WTC11 (cell line): ENCODE measurements at regions not wholly inside any gene's neighbourhood (a gene's known extent, or its start where the extent isn't known, plus 50 kb on each side); places are given as distances from the start of the nearest gene placed in this dataset.

Source experiments
- FOXJ3 ChIP-seq: sonication (generic); formaldehyde crosslinking; IDR thresholded peaks from 2 replicates; pipeline ENCODE4 v1.9.0; 2021; ENCODE audit warnings: missing genetic modification reagents, mild to moderate bottlenecking, borderline replicate concordance
- HMGXB4 ChIP-seq: sonication (generic); formaldehyde crosslinking; IDR thresholded peaks from 2 replicates; pipeline ENCODE4 v1.8.1; 2023; ENCODE audit warnings: mild to moderate bottlenecking, moderate library complexity, missing genetic modification reagents
- JUN ChIP-seq: sonication (generic); formaldehyde crosslinking; IDR thresholded peaks from 2 replicates; pipeline ENCODE4 v1.8.0; 2023; ENCODE audit warnings: mild to moderate bottlenecking, missing genetic modification reagents
- NR1H2 ChIP-seq: sonication (generic); formaldehyde crosslinking; IDR thresholded peaks from 2 replicates; pipeline ENCODE4 v1.9.0; 2021; ENCODE audit warnings: mild to moderate bottlenecking, moderate library complexity, missing genetic modification reagents
- SMAD4 ChIP-seq: sonication (generic); formaldehyde crosslinking; IDR thresholded peaks from 2 replicates; pipeline ENCODE4 v1.8.0; 2022; ENCODE audit warnings: mild to moderate bottlenecking, missing genetic modification reagents
- SP1 ChIP-seq: sonication (generic); formaldehyde crosslinking; conservative IDR thresholded peaks from 2 replicates; pipeline ENCODE4 v1.8.1; 2022; ENCODE audit warnings: missing genetic modification reagents
- ZNF512 ChIP-seq: sonication (generic); formaldehyde crosslinking; IDR thresholded peaks from 2 replicates; pipeline ENCODE4 v1.8.1; 2022; ENCODE audit warnings: missing genetic modification reagents, borderline replicate concordance
- TF ChIP-seq, protein P1 (sequence below): fragments of 200-600 bp; IDR thresholded peaks from 2 replicates; pipeline ENCODE4 v1.8.0; 2022; ENCODE audit warnings: antibody characterized with exemption
- TF ChIP-seq, protein P2 (sequence below): sonication (generic); formaldehyde crosslinking; IDR thresholded peaks from 2 replicates; pipeline ENCODE4 v1.8.1; 2022; ENCODE audit warnings: low read depth, missing genetic modification reagents, borderline replicate concordance

DNA sequence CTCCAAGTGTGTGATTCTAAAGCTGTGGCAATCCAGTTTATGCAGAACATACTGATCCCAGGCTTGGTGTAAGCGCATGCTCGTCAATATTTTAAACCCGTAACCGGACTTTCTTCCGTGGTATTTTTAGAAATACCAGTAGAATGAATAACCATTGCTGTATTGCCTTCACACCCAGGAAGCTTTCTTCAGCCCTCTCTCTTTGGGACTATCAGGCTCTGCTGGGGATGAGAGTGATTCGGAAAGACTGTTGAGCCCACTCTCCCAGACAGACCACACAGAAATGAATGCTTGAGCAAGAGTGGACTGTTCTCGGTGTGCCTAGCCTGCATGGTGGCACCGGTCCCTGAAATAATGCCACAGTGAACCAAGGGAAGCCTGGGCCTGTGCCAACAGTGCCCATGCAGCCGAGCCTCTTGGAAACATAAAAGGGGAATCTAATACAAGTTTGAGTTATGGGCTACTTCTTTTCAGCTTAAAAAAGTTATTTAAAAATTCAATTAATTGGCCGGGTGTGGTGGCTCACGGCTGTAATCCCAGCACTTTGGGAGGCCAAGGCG, 89.9 kb upstream of the ELAC2 start:
- TF ChIP-seq, protein P1, sequence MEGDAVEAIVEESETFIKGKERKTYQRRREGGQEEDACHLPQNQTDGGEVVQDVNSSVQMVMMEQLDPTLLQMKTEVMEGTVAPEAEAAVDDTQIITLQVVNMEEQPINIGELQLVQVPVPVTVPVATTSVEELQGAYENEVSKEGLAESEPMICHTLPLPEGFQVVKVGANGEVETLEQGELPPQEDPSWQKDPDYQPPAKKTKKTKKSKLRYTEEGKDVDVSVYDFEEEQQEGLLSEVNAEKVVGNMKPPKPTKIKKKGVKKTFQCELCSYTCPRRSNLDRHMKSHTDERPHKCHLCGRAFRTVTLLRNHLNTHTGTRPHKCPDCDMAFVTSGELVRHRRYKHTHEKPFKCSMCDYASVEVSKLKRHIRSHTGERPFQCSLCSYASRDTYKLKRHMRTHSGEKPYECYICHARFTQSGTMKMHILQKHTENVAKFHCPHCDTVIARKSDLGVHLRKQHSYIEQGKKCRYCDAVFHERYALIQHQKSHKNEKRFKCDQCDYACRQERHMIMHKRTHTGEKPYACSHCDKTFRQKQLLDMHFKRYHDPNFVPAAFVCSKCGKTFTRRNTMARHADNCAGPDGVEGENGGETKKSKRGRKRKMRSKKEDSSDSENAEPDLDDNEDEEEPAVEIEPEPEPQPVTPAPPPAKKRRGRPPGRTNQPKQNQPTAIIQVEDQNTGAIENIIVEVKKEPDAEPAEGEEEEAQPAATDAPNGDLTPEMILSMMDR = no peak
- TF ChIP-seq, protein P2, sequence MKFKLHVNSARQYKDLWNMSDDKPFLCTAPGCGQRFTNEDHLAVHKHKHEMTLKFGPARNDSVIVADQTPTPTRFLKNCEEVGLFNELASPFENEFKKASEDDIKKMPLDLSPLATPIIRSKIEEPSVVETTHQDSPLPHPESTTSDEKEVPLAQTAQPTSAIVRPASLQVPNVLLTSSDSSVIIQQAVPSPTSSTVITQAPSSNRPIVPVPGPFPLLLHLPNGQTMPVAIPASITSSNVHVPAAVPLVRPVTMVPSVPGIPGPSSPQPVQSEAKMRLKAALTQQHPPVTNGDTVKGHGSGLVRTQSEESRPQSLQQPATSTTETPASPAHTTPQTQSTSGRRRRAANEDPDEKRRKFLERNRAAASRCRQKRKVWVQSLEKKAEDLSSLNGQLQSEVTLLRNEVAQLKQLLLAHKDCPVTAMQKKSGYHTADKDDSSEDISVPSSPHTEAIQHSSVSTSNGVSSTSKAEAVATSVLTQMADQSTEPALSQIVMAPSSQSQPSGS (CRISPR knock-in tag) = no peak
- no peak for TF ChIP-seq SMAD4 (CRISPR knock-in tag)
- no peak for TF ChIP-seq NR1H2 (CRISPR knock-in tag)
- no peak for TF ChIP-seq HMGXB4
- no peak for TF ChIP-seq FOXJ3
- no peak for TF ChIP-seq ZNF512 (CRISPR knock-in tag)
- no peak for TF ChIP-seq JUN
- TF ChIP-seq SP1 (CRISPR knock-in tag) = no peak
